GM23248 (cell line): ENCODE measurements at regions not wholly inside any gene's neighbourhood (a gene's known extent, or its start where the extent isn't known, plus 50 kb on each side); places are given as distances from the start of the nearest gene placed in this dataset.

Source experiments
- EZH2 ChIP-seq: fragments of 200-600 bp; sonication (generic); IDR thresholded peaks from 2 replicates; pipeline ENCODE4 v1.6.1; 2018; ENCODE audit warnings: antibody characterized with exemption, mild to moderate bottlenecking; ENCODE audit not compliant: insufficient read depth, poor library complexity, severe bottlenecking
- EZH2phosphoT487 ChIP-seq: fragments of 200-600 bp; sonication (generic); IDR thresholded peaks from 2 replicates; pipeline ENCODE4 v1.6.1; 2018; ENCODE audit warnings: antibody characterized with exemption, moderate library complexity, mild to moderate bottlenecking, low read depth; ENCODE audit not compliant: insufficient read depth

- TF ChIP-seq EZH2 (no peak), EZH2phosphoT487 (no peak)
Measured at GRCh38 chr10:59560990-59561389, 148.7 kb downstream of the SLC16A9 start.
